ENCODE measurements at regions not wholly inside any gene's neighbourhood (a gene's known extent, or its start where the extent isn't known, plus 50 kb on each side); places are given as distances from the start of the nearest gene placed in this dataset.

DNA sequence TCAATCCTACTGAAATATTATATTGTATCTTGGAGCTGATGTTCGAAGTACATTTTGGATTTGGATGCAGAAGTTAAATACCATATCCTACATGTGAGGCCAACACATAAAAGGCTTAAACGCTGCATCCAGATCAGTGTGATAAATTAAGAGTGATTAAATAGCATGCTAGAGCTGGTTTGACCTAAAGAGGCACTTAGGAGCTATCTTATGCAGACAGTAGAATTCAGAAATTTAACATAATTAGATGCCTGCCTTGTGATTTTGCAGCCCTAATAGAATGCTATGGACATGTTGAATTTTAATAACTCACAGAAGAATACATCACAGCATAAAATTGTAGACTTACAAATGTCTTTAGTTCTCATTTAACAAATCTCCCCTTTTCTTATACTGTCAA, 501.2 kb upstream of the LINC00305 start:
- Histone ChIP-seq H3K4me3 (ENCODE audit: low read length) (no peak overlapping the region), H3K9me3 (ENCODE audit: insufficient read depth, low read depth, low read length) (no peaks in the 10 kb centered on the region), H3K27me3 (ENCODE audit: insufficient read depth, low read length) (no peaks in the 10 kb centered on the region), H3K36me3 (ENCODE audit: insufficient read depth, low read depth, low read length) (no peaks in the 10 kb centered on the region), H3K4me1 (ENCODE audit: insufficient read depth, low read length) (no peaks in the 10 kb centered on the region), H3K27ac (ENCODE audit: low read length) (no peak overlapping the region), H3K9ac (ENCODE audit: low read depth, low read length) (no peak overlapping the region)

DNA sequence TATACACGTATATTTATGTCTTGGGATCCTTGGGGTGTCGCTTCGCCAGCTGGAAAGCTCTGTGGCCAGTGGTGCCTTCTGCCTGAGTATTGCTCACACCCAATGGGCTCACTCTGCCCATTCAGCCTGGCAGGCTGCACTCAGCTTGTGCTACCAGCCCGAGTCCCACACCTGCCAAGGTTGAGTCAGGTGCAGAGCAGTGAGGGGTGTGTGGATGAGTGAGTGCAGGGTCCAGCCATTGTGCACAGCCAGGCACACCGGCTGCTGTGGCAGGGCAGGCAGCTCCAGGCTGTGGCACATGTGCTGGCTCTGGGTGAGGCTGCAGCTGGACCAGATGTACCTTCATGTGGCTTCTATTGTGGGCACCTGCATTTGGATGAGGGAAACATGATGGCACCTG, 496.9 kb upstream of the LINC00305 start:
- H3K9me3 ChIP-seq (ENCODE audit: insufficient read depth, low read depth, low read length): no peaks in the 10 kb centered on the region
- no peaks in the 10 kb centered on the region for H3K27me3 ChIP-seq (ENCODE audit: insufficient read depth, low read length)
- H3K9ac ChIP-seq (ENCODE audit: low read depth, low read length): no peak overlapping the region
- no peaks in the 10 kb centered on the region for H3K36me3 ChIP-seq (ENCODE audit: insufficient read depth, low read depth, low read length)
- no peaks in the 10 kb centered on the region for H3K4me1 ChIP-seq (ENCODE audit: insufficient read depth, low read length)
- no peak overlapping the region for H3K4me3 ChIP-seq (ENCODE audit: low read length)
- H3K27ac ChIP-seq (ENCODE audit: low read length): no peak overlapping the region

- Histone ChIP-seq H3K36me3 (ENCODE audit: insufficient read depth, low read depth, low read length) (no peaks in the 10 kb centered on the region), H3K9me3 (ENCODE audit: insufficient read depth, low read depth, low read length) (no peaks in the 10 kb centered on the region), H3K27me3 (ENCODE audit: insufficient read depth, low read length) (no peaks in the 10 kb centered on the region), H3K4me3 (ENCODE audit: low read length) (no peak overlapping the region), H3K27ac (ENCODE audit: low read length) (no peak overlapping the region), H3K4me1 (ENCODE audit: insufficient read depth, low read length) (no peaks in the 10 kb centered on the region), H3K9ac (ENCODE audit: low read depth, low read length) (no peak overlapping the region)
Measured at GRCh38 chr18:64639536-64639935, 490.6 kb upstream of the LINC00305 start.

DNA sequence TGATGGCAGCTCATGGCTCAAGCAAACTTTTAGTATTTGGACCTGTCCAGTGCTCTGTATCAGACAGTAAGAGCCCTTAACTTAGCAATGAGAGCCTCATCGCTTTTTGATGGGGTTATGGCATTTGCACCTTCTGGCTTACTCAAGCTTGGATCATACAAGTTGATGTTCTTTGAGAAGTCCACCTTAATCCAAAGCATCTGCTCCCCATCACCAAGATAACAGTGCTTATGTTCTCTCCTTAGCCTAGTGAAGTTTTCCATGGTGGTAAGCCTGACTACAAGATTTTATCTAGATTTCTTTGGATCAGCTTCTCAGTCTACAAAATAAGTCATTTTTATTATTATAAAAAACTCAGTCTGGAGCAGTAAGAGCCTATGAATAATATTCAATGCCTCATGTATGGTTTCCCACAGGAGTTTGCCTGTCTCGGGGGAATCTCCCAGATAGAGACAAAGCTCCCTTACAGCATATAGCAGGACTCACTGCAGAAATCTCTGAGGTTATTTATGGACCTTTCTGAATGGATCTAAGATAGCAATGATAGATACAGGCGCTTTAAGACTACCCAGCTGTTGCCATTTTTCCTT, 472.2 kb upstream of the LINC00305 start:
- Histone ChIP-seq H3K27me3 (ENCODE audit: insufficient read depth, low read length) (no peaks in the 10 kb centered on the region), H3K4me1 (ENCODE audit: insufficient read depth, low read length) (0 out of 2 replicates have a peak, but pooled peaks cover 3% of the 10 kb centered on the region), H3K27ac (ENCODE audit: low read length) (no peak overlapping the region), H3K9me3 (ENCODE audit: insufficient read depth, low read depth, low read length) (no peaks in the 10 kb centered on the region), H3K36me3 (ENCODE audit: insufficient read depth, low read depth, low read length) (no peaks in the 10 kb centered on the region), H3K4me3 (ENCODE audit: low read length) (no peak overlapping the region), H3K9ac (ENCODE audit: low read depth, low read length) (no peak overlapping the region)

DNA sequence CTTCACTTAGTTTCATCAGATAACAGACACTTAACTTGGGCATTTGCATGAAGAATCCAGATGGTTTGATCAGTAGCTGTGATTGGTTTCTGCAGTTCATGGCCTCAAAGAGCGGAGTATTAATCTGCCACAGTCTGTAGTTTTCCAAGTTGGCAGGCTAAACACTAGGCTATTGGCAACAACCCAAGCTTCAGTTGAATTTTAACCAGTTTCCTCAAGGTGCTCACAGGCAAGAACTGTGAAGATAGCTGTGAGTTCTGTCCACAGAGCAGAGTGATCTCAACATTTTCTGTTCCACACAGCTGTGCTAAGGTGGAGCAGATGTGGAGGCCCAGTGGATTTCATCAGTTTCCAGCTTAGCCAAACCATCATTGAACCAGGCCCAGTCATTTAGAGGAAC, 469.5 kb upstream of the LINC00305 start:
- H3K4me1 ChIP-seq (ENCODE audit: insufficient read depth, low read length): 0 out of 2 replicates have a peak, but pooled peaks cover under 1% of the 10 kb centered on the region
- H3K9ac ChIP-seq (ENCODE audit: low read depth, low read length): no peak overlapping the region
- H3K4me3 ChIP-seq (ENCODE audit: low read length): no peak overlapping the region

GRCh38 chr18:64615021-64615420, 466.1 kb upstream of the LINC00305 start:
- H3K4me3 ChIP-seq (ENCODE audit: low read length): no peak overlapping the region
- no peak overlapping the region for H3K27ac ChIP-seq (ENCODE audit: low read length)
- H3K9ac ChIP-seq (ENCODE audit: low read depth, low read length): no peak overlapping the region
- H3K4me1 ChIP-seq (ENCODE audit: insufficient read depth, low read length): no peaks in the 10 kb centered on the region
- H3K36me3 ChIP-seq (ENCODE audit: insufficient read depth, low read depth, low read length): no peaks in the 10 kb centered on the region
- H3K9me3 ChIP-seq (ENCODE audit: insufficient read depth, low read depth, low read length): no peaks in the 10 kb centered on the region
- H3K27me3 ChIP-seq (ENCODE audit: insufficient read depth, low read length): no peaks in the 10 kb centered on the region

More for the DNA sequence above, 469.5 kb upstream of the LINC00305 start:
- Histone ChIP-seq H3K36me3 (ENCODE audit: insufficient read depth, low read depth, low read length) (no peaks in the 10 kb centered on the region), H3K9me3 (ENCODE audit: insufficient read depth, low read depth, low read length) (no peaks in the 10 kb centered on the region), H3K27ac (ENCODE audit: low read length) (no peak overlapping the region), H3K27me3 (ENCODE audit: insufficient read depth, low read length) (no peaks in the 10 kb centered on the region)

DNA sequence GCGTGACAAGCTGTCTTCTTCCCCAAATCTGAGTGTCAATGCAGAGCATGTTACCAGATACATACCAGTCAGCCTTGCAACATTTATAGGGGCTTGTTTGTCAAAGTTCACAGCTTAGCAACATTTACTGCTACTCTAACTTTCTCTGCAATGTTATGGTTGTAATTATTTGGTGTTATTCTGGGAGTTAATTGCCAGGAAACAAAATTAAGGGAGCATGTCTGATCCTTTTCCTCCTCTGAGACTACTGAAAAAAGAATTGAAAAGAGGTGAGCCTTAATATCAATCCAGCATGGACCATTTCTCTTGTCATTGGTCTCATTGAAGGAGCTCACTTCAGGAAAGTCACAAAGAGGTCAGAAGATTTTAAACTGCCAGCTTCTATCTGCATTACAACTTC, 465.6 kb upstream of the LINC00305 start:
- Histone ChIP-seq H3K36me3 (ENCODE audit: insufficient read depth, low read depth, low read length) (no peaks in the 10 kb centered on the region), H3K4me1 (ENCODE audit: insufficient read depth, low read length) (no peaks in the 10 kb centered on the region), H3K27me3 (ENCODE audit: insufficient read depth, low read length) (no peaks in the 10 kb centered on the region), H3K9me3 (ENCODE audit: insufficient read depth, low read depth, low read length) (no peaks in the 10 kb centered on the region), H3K27ac (ENCODE audit: low read length) (no peak overlapping the region), H3K4me3 (ENCODE audit: low read length) (no peak overlapping the region), H3K9ac (ENCODE audit: low read depth, low read length) (no peak overlapping the region)

GRCh38 chr18:64592246-64592645, 443.4 kb upstream of the LINC00305 start:
- Histone ChIP-seq H3K27ac (ENCODE audit: low read length) (no peak overlapping the region), H3K4me3 (ENCODE audit: low read length) (no peak overlapping the region), H3K27me3 (ENCODE audit: insufficient read depth, low read length) (no peaks in the 10 kb centered on the region), H3K36me3 (ENCODE audit: insufficient read depth, low read depth, low read length) (no peaks in the 10 kb centered on the region), H3K9ac (ENCODE audit: low read depth, low read length) (no peak overlapping the region), H3K9me3 (ENCODE audit: insufficient read depth, low read depth, low read length) (no peaks in the 10 kb centered on the region), H3K4me1 (ENCODE audit: insufficient read depth, low read length) (no peaks in the 10 kb centered on the region)

- Histone ChIP-seq H3K4me3 (ENCODE audit: low read length) (no peak overlapping the region), H3K27ac (ENCODE audit: low read length) (no peak overlapping the region), H3K9me3 (ENCODE audit: insufficient read depth, low read depth, low read length) (no peaks in the 10 kb centered on the region), H3K9ac (ENCODE audit: low read depth, low read length) (no peak overlapping the region), H3K4me1 (ENCODE audit: insufficient read depth, low read length) (peaks cover 3% of the 10 kb centered on the region; the same call in 1 of the 2 replicates), H3K36me3 (ENCODE audit: insufficient read depth, low read depth, low read length) (no peaks in the 10 kb centered on the region), H3K27me3 (ENCODE audit: insufficient read depth, low read length) (no peaks in the 10 kb centered on the region)
Measured at GRCh38 chr18:64589000-64589399, 440.1 kb upstream of the LINC00305 start.

- H3K27ac ChIP-seq (ENCODE audit: low read length): no peak overlapping the region
- H3K4me3 ChIP-seq (ENCODE audit: low read length): no peak overlapping the region
- no peaks in the 10 kb centered on the region for H3K4me1 ChIP-seq (ENCODE audit: insufficient read depth, low read length)
- H3K9me3 ChIP-seq (ENCODE audit: insufficient read depth, low read depth, low read length): peaks cover 19% of the 10 kb centered on the region; the same call in 1 of the 2 replicates
- no peaks in the 10 kb centered on the region for H3K27me3 ChIP-seq (ENCODE audit: insufficient read depth, low read length)
- no peak overlapping the region for H3K9ac ChIP-seq (ENCODE audit: low read depth, low read length)
- H3K36me3 ChIP-seq (ENCODE audit: insufficient read depth, low read depth, low read length): no peaks in the 10 kb centered on the region
Measured at GRCh38 chr18:64566456-64566855, 417.6 kb upstream of the LINC00305 start.

DNA sequence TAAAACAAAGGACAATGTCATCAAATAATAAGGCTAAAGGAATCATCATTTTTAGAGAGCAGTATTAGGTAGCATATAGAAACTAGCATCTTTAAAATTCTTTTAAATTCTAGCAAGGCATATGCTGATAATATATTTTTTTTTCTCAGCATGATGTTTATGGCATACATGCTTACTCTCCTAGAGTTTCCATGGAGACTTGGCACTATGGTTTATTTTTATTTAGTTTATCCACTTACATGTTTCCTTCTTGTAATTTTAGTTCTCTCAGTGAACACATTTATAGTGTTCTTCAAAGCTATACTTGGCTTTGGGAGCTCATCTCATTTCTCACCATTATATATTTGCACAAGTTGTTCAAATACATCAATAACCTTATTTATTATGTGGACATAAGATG, 413.8 kb upstream of the LINC00305 start:
- Histone ChIP-seq H3K4me3 (ENCODE audit: low read length) (no peak overlapping the region), H3K9ac (ENCODE audit: low read depth, low read length) (no peak overlapping the region), H3K4me1 (ENCODE audit: insufficient read depth, low read length) (no peaks in the 10 kb centered on the region), H3K9me3 (ENCODE audit: insufficient read depth, low read depth, low read length) (peaks cover 11% of the 10 kb centered on the region; the same call in 1 of the 2 replicates), H3K36me3 (ENCODE audit: insufficient read depth, low read depth, low read length) (no peaks in the 10 kb centered on the region), H3K27ac (ENCODE audit: low read length) (no peak overlapping the region), H3K27me3 (ENCODE audit: insufficient read depth, low read length) (no peaks in the 10 kb centered on the region)

GRCh38 chr18:64546451-64546850, 397.6 kb upstream of the LINC00305 start:
- Histone ChIP-seq H3K9ac (ENCODE audit: low read depth, low read length) (no peak overlapping the region), H3K27me3 (ENCODE audit: insufficient read depth, low read length) (no peaks in the 10 kb centered on the region), H3K27ac (ENCODE audit: low read length) (no peak overlapping the region), H3K4me1 (ENCODE audit: insufficient read depth, low read length) (no peaks in the 10 kb centered on the region), H3K36me3 (ENCODE audit: insufficient read depth, low read depth, low read length) (no peaks in the 10 kb centered on the region), H3K9me3 (ENCODE audit: insufficient read depth, low read depth, low read length) (no peaks in the 10 kb centered on the region; the same call in 1 of the 2 replicates), H3K4me3 (ENCODE audit: low read length) (no peak overlapping the region)
